Adrenal gland (tissue), 5 donors: ENCODE measurements at regions not wholly inside any gene's neighbourhood (a gene's known extent, or its start where the extent isn't known, plus 50 kb on each side); places are given as distances from the start of the nearest gene placed in this dataset.

ENCODE experiments used
- CTCF ChIP-seq, 6 experiments: fragments of 450-650 bp in 4 of 6; fragments of 200-600 bp in 2 of 6; sonication (generic) in 1 of 6; IDR thresholded peaks; 1 replicate in 5 of 6; 2 replicates in 1 of 6; pipeline versions ENCODE4 v1.5.1 to v1.8.0; 2016 to 2021; ENCODE audit warnings: antibody characterized with exemption in 6 of 6, mild to moderate bottlenecking in 2 of 6, moderate library complexity in 1 of 6
- POLR2A ChIP-seq, 2 donors: fragments of 450-650 bp; IDR thresholded peaks; one replicate each; pipeline ENCODE4 v1.6.1; 2017; ENCODE audit warnings: antibody characterized with exemption in 2 of 2, mild to moderate bottlenecking in 2 of 2, moderate library complexity in 1 of 2
- donor health status: DM: no; HTN: no; CAD: no.

- TF ChIP-seq CTCF (IDR thresholded peaks at IDR 0.05) = no peak
- no peak for TF ChIP-seq POLR2A (IDR thresholded peaks at IDR 0.05)
These were observed 106.8 kb downstream of the EIF4E start for GRCh38 chr4:98822144-98822543.
